ENCODE measurements at regions not wholly inside any gene's neighbourhood (a gene's known extent, or its start where the extent isn't known, plus 50 kb on each side); places are given as distances from the start of the nearest gene placed in this dataset.

DNA sequence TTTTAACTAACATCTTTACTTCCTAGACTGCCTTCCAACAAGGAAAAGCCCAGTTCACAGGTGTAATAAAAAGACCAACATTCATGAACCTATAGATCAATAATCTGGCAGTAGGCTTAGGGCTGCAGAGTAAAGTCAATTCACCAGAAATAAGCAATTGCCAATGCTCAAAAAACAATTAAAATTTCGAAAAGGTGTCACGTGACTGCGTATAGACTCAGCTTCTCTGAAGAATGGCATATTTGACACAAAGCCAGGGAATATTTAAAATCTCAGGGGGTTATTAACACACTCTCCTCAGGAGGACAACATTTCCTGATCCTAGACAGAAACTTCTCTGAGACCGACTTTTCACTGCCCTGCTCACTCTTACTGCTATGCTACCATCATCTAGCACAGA lies 245.2 kb upstream of the LRATD1 start:
- H3K27ac ChIP-seq (ENCODE audit: extremely low read depth, low read depth, low read length): no peak overlapping the region
- no peak overlapping the region for H2AFZ ChIP-seq (ENCODE audit: low read depth, low read length)
- POLR2A ChIA-PET: no interaction called here
- H3K9me1 ChIP-seq (ENCODE audit: control insufficient read depth, insufficient read depth, low read length): no peaks in the 10 kb centered on the region
- H3K79me2 ChIP-seq (ENCODE audit: control insufficient read depth, insufficient read depth, low read length): no peaks in the 10 kb centered on the region
- H3K27me3 ChIP-seq (ENCODE audit: control insufficient read depth in 2 of 2, insufficient read depth in 2 of 2, low read length in 2 of 2): no peaks in the 10 kb centered on the region
- ATAC-seq (no peak), DNase-seq (ENCODE audit: extremely low read depth in 1 of 4, low spot score in 3 of 4) (no peak), FAIRE-seq (no peak)
- WGBS (ENCODE audit: insufficient coverage, low coverage, missing lambda C conversion rate): 3% methylated on average over 4 of the region's 4 CpGs
- in situ Hi-C loops (cut with MboI) (no loop called here), intact Hi-C loops (cut with micrococcal nuclease) (no loop called here)
- peak; percentile 34; the same call in 1 of the 2 replicates for TF ChIP-seq RAD51 (IDR thresholded peaks at IDR 0.05; ENCODE audit: borderline replicate concordance, low read depth)
- no peak for TF ChIP-seq ILK (tag; IDR thresholded peaks at IDR 0.05; ENCODE audit: borderline replicate concordance, low read depth)
- TF ChIP-seq TFE3 (CRISPR knock-in tag; IDR thresholded peaks at IDR 0.05): peak; percentile 85
- CTCF ChIA-PET (ENCODE audit: low intra/inter-chr PET ratio): no interaction called here
- no peak overlapping the region for H3K9ac ChIP-seq (ENCODE audit: insufficient read depth in 1 of 2, low read depth in 2 of 2, low read length in 2 of 2)
- no peaks in the 10 kb centered on the region for H4K20me1 ChIP-seq (replicated peaks; ENCODE audit: control insufficient read depth, insufficient read depth, low read length)
- H3K36me3 ChIP-seq (ENCODE audit: control insufficient read depth, insufficient read depth, low read length): no peaks in the 10 kb centered on the region
- H3K9me3 ChIP-seq (replicated peaks; ENCODE audit: control insufficient read depth, insufficient read depth, low read depth, low read length): no peaks in the 10 kb centered on the region; the same call in 1 of the 2 replicates
- H3K4me3 ChIP-seq: no peak overlapping the region
- H3K4me1 ChIP-seq (replicated peaks in 1 of 2; ENCODE audit: control insufficient read depth in 2 of 2, insufficient read depth in 2 of 2, low read length in 2 of 2): no peaks in the 10 kb centered on the region
- no peak overlapping the region for H3K4me2 ChIP-seq (ENCODE audit: insufficient read depth, low read length)
- BruUV-seq (replicated peaks): no TSS peak

- no peaks in the 10 kb centered on the region for H3K9me3 ChIP-seq (replicated peaks; ENCODE audit: control insufficient read depth, insufficient read depth, low read depth, low read length)
- H4K20me1 ChIP-seq (replicated peaks; ENCODE audit: control insufficient read depth, insufficient read depth, low read length): no peaks in the 10 kb centered on the region
- H3K9me1 ChIP-seq (ENCODE audit: control insufficient read depth, insufficient read depth, low read length): no peaks in the 10 kb centered on the region
- in situ Hi-C loops (cut with MboI): no loop called here
- no peaks in the 10 kb centered on the region for H3K36me3 ChIP-seq (ENCODE audit: control insufficient read depth, insufficient read depth, low read length)
- H3K4me2 ChIP-seq (ENCODE audit: insufficient read depth, low read length): no peak overlapping the region
- BruUV-seq (replicated peaks): no TSS peak
- H3K79me2 ChIP-seq (ENCODE audit: control insufficient read depth, insufficient read depth, low read length): no peaks in the 10 kb centered on the region
- no peaks in the 10 kb centered on the region for H3K4me1 ChIP-seq (replicated peaks in 1 of 2; ENCODE audit: control insufficient read depth in 2 of 2, insufficient read depth in 2 of 2, low read length in 2 of 2)
- FAIRE-seq (no peak), ATAC-seq (no peak), DNase-seq (ENCODE audit: extremely low read depth in 1 of 4, low spot score in 3 of 4) (no peak)
- ChIA-PET CTCF (ENCODE audit: low intra/inter-chr PET ratio) (no interaction called here), POLR2A (no interaction called here)
- H3K27me3 ChIP-seq (ENCODE audit: control insufficient read depth in 2 of 2, insufficient read depth in 2 of 2, low read length in 2 of 2): no peaks in the 10 kb centered on the region
- H3K4me3 ChIP-seq: no peak overlapping the region
- H2AFZ ChIP-seq (ENCODE audit: low read depth, low read length): no peak overlapping the region
- H3K27ac ChIP-seq (ENCODE audit: extremely low read depth, low read depth, low read length): no peak overlapping the region
- WGBS (ENCODE audit: insufficient coverage, low coverage, missing lambda C conversion rate): 0% methylated on average over 2 of the region's 2 CpGs
- no peak overlapping the region for H3K9ac ChIP-seq (ENCODE audit: insufficient read depth in 1 of 2, low read depth in 2 of 2, low read length in 2 of 2)
- intact Hi-C loops (cut with micrococcal nuclease): no loop called here
- TF ChIP-seq ZNF436 (CRISPR knock-in tag; IDR thresholded peaks at IDR 0.05): no peak
- no peak for TF ChIP-seq NELFE (IDR thresholded peaks at IDR 0.05; ENCODE audit: insufficient read depth, insufficient read length)
- TF ChIP-seq, protein P1, sequence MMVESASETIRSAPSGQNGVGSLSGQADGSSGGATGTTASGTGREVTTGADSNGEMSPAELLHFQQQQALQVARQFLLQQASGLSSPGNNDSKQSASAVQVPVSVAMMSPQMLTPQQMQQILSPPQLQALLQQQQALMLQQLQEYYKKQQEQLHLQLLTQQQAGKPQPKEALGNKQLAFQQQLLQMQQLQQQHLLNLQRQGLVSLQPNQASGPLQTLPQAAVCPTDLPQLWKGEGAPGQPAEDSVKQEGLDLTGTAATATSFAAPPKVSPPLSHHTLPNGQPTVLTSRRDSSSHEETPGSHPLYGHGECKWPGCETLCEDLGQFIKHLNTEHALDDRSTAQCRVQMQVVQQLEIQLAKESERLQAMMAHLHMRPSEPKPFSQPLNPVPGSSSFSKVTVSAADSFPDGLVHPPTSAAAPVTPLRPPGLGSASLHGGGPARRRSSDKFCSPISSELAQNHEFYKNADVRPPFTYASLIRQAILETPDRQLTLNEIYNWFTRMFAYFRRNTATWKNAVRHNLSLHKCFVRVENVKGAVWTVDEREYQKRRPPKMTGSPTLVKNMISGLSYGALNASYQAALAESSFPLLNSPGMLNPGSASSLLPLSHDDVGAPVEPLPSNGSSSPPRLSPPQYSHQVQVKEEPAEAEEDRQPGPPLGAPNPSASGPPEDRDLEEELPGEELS (CRISPR knock-in tag; IDR thresholded peaks at IDR 0.05; ENCODE audit: borderline replicate concordance): no peak
- no peak for TF ChIP-seq ZC3H4 (CRISPR knock-in tag; IDR thresholded peaks at IDR 0.05; ENCODE audit: borderline replicate concordance)
- TF ChIP-seq HDAC3 (IDR thresholded peaks at IDR 0.05; ENCODE audit: borderline replicate concordance, partially characterized antibody): no peak
- TF ChIP-seq KDM1A (IDR thresholded peaks at IDR 0.05): no peak
- TF ChIP-seq SRSF1 (IDR thresholded peaks at IDR 0.05; ENCODE audit: low read depth, low read length): no peak
- no peak for TF ChIP-seq ZBTB34 (CRISPR knock-in tag; IDR thresholded peaks at IDR 0.05)
- TF ChIP-seq L3MBTL2 (IDR thresholded peaks at IDR 0.05): no peak
- no peak for TF ChIP-seq NCOR1 (IDR thresholded peaks at IDR 0.05)
These were observed 243.8 kb upstream of the LRATD1 start for GRCh38 chr2:14388724-14389123.
